ENCODE measurements at regions not wholly inside any gene's neighbourhood (a gene's known extent, or its start where the extent isn't known, plus 50 kb on each side); places are given as distances from the start of the nearest gene placed in this dataset.

DNA sequence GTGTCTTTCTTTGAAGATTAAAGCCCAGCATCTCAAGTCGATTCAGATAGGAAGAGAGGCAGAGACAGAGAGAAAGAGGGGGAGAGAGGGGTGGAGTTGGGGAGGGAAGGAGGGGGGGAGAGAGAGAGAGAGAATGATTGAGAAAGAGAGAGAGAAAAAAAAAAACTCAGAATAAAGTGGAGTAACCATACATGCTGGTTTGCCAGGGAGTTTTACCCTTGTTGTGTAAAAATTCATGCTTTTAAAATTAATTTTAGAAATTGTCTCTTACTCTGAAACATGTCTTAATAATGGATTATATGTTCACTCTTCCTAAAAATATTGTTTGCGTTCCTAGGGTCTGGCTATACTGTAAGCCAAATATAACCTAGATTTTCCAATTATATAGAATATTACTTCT lies 908.5 kb downstream of the DSC3 start:
- CTCF ChIA-PET: no interaction called here
- POLR2A ChIA-PET: no interaction called here
- ATAC-seq (no peak), DNase-seq (ENCODE audit: low read depth, low spot score) (no peak)
- BruUV-seq (replicated peaks): no TSS peak
- Histone ChIP-seq H3K4me3 (ENCODE audit: low read depth in 2 of 2, low read length in 2 of 2) (no peak overlapping the region), H3K9me3 (ENCODE audit: control insufficient read depth, insufficient read depth, low read depth, low read length) (no peaks in the 10 kb centered on the region), H3K4me1 (ENCODE audit: control insufficient read depth, insufficient read depth, low read length) (no peaks in the 10 kb centered on the region), H3K27me3 (ENCODE audit: control insufficient read depth, insufficient read depth, low read length) (no peaks in the 10 kb centered on the region), H3K36me3 (ENCODE audit: control insufficient read depth, insufficient read depth, low read length) (no peaks in the 10 kb centered on the region), H3K27ac (ENCODE audit: low read length) (no peak overlapping the region)
- intact Hi-C loops (cut with micrococcal nuclease; ENCODE audit: unreplicated experiment) (no loop called here), in situ Hi-C loops (cut with HindIII; ENCODE audit: low pct_unique_long_range_greater_than_20kb, low sequenced_read_pairs) (no loop called here)
- TF ChIP-seq, protein P1, sequence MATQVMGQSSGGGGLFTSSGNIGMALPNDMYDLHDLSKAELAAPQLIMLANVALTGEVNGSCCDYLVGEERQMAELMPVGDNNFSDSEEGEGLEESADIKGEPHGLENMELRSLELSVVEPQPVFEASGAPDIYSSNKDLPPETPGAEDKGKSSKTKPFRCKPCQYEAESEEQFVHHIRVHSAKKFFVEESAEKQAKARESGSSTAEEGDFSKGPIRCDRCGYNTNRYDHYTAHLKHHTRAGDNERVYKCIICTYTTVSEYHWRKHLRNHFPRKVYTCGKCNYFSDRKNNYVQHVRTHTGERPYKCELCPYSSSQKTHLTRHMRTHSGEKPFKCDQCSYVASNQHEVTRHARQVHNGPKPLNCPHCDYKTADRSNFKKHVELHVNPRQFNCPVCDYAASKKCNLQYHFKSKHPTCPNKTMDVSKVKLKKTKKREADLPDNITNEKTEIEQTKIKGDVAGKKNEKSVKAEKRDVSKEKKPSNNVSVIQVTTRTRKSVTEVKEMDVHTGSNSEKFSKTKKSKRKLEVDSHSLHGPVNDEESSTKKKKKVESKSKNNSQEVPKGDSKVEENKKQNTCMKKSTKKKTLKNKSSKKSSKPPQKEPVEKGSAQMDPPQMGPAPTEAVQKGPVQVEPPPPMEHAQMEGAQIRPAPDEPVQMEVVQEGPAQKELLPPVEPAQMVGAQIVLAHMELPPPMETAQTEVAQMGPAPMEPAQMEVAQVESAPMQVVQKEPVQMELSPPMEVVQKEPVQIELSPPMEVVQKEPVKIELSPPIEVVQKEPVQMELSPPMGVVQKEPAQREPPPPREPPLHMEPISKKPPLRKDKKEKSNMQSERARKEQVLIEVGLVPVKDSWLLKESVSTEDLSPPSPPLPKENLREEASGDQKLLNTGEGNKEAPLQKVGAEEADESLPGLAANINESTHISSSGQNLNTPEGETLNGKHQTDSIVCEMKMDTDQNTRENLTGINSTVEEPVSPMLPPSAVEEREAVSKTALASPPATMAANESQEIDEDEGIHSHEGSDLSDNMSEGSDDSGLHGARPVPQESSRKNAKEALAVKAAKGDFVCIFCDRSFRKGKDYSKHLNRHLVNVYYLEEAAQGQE (IDR thresholded peaks at IDR 0.05; ENCODE audit: insufficient read depth in 1 of 2, low read depth in 2 of 2, low read length in 1 of 2): no peak
- no peak for TF ChIP-seq SIN3A (IDR thresholded peaks at IDR 0.05; ENCODE audit: borderline replicate concordance, insufficient read depth, low read depth, low read length)
- no peak for TF ChIP-seq TCF7L2 (IDR thresholded peaks at IDR 0.05; ENCODE audit: low read depth, low read length)
- TF ChIP-seq, protein P2, sequence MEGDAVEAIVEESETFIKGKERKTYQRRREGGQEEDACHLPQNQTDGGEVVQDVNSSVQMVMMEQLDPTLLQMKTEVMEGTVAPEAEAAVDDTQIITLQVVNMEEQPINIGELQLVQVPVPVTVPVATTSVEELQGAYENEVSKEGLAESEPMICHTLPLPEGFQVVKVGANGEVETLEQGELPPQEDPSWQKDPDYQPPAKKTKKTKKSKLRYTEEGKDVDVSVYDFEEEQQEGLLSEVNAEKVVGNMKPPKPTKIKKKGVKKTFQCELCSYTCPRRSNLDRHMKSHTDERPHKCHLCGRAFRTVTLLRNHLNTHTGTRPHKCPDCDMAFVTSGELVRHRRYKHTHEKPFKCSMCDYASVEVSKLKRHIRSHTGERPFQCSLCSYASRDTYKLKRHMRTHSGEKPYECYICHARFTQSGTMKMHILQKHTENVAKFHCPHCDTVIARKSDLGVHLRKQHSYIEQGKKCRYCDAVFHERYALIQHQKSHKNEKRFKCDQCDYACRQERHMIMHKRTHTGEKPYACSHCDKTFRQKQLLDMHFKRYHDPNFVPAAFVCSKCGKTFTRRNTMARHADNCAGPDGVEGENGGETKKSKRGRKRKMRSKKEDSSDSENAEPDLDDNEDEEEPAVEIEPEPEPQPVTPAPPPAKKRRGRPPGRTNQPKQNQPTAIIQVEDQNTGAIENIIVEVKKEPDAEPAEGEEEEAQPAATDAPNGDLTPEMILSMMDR (IDR thresholded peaks at IDR 0.05): no peak
- no peak for TF ChIP-seq POLR2AphosphoS5 (IDR thresholded peaks at IDR 0.05; ENCODE audit: low read depth, low read length)

DNA sequence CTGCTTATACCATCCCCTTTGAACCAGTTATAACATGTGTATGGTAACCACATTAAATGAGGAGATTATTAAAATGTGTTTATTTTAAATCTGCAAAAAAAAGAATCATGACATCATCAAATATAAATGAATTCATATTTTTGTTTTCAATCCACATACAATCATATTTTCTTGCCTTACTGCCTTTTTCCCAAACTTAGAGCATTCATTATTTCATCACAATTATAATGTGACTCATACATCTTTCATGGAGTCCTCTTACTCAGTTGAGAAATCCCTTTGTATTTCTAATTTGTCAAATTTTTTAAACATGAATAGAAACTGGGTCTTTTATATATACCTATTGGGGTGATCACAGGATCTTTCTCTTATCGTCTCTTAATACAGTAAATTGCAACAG lies 909.6 kb downstream of the DSC3 start:
- ChIA-PET POLR2A (no interaction called here), CTCF (no interaction called here)
- in situ Hi-C loops (cut with HindIII; ENCODE audit: low pct_unique_long_range_greater_than_20kb, low sequenced_read_pairs) (no loop called here), intact Hi-C loops (cut with micrococcal nuclease; ENCODE audit: unreplicated experiment) (no loop called here)
- Histone ChIP-seq H3K36me3 (ENCODE audit: control insufficient read depth, insufficient read depth, low read length) (no peaks in the 10 kb centered on the region), H3K9me3 (ENCODE audit: control insufficient read depth, insufficient read depth, low read depth, low read length) (no peaks in the 10 kb centered on the region), H3K4me1 (ENCODE audit: control insufficient read depth, insufficient read depth, low read length) (no peaks in the 10 kb centered on the region), H3K4me3 (ENCODE audit: low read depth in 2 of 2, low read length in 2 of 2) (no peak overlapping the region), H3K27ac (ENCODE audit: low read length) (no peak overlapping the region), H3K27me3 (ENCODE audit: control insufficient read depth, insufficient read depth, low read length) (no peaks in the 10 kb centered on the region)
- TF ChIP-seq POLR2AphosphoS5 (IDR thresholded peaks at IDR 0.05; ENCODE audit: low read depth, low read length) (no peak), TCF7L2 (IDR thresholded peaks at IDR 0.05; ENCODE audit: low read depth, low read length) (no peak), SIN3A (IDR thresholded peaks at IDR 0.05; ENCODE audit: borderline replicate concordance, insufficient read depth, low read depth, low read length) (no peak)
- TF ChIP-seq, protein P2 (IDR thresholded peaks at IDR 0.05): no peak
- TF ChIP-seq, protein P1 (IDR thresholded peaks at IDR 0.05; ENCODE audit: insufficient read depth in 1 of 2, low read depth in 2 of 2, low read length in 1 of 2): no peak
- DNase-seq (ENCODE audit: low read depth, low spot score): no peak
- no peak for ATAC-seq
- BruUV-seq (replicated peaks): no TSS peak

Data from Panc1 (cell line).